Activated T-helper 1 cell treated with Interleukin-2 at 50 U/mL for 16 hours (primary cell): ENCODE measurements at regions not wholly inside any gene's neighbourhood (a gene's known extent, or its start where the extent isn't known, plus 50 kb on each side); places are given as distances from the start of the nearest gene placed in this dataset.

ENCODE experiments used
- DNase-seq: peaks from one replicate; pipeline ENCODE4 v3.0.0-alpha.2; 2020; ENCODE audit warnings: low read depth

DNA sequence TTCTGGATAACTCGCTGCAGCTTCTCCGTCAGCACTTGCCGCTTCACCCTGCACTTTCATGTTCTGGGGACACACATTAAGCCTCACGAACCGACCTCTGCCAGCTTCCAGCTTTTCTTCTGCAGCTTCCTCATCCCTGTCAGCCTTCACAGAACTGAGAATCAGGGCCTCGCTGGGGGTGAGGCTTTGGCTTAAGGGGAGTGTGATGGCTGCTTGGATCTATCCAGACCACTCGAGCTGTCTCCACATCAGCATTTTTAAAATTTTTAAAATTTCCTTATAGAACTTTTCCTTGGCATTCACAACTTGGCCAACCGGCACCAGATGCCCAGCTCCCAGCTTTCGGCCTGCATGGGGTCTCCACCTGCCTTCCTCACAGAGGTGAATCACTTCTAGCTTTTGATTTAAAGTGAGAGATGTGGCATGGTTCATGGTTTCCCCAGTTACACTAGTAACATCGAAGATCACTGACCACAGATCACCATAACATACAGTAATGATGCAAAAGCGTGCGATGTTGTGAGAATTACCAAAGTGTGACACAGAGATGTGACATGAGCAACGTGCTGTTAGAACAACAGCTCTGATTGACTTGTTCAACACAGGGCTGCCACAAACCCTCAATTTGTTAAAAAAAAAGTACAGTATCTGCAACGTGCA lies 139.1 kb upstream of the C14orf180 start:
- no peak for DNase-seq

DNA sequence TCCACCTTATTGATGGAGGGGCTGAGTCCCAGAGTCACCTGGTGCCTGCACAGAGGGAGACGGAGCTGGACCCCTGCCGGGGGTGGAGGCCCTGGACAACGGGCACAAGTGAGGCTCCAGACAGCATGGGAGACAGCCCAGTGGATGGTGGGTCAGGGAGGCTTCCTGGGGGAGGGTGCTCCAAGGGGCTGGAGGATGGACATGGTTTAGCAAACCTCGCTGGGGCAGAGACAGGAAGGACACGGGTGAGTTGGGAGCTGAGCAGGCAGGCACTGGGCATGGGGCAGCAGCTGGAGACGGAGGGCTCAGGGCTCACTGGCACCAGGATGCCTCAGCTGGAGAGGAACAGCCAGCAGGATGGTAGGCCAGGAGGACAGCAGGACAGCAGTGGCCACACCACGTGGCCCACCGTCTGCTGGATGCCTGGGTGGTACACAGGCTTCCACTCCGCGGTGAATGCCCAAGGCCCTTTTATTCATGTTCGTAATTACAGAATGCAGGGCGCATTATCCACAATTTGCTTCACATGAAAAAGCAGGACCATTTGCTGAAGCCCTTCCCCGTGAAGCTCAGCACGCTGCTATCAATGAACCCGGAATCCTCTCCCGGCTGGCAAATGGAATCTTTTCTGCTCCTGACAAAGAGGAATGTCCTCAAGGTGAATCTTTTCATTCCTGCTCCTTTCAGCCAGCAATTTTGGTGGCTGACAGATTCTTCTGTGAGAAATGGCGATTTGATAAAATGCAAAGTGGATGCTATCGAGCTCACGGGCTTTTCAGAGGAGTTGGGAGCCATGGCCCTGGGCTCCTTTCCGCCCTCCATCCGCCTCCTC lies 138.1 kb upstream of the C14orf180 start:
- DNase-seq, result no peak

DNA sequence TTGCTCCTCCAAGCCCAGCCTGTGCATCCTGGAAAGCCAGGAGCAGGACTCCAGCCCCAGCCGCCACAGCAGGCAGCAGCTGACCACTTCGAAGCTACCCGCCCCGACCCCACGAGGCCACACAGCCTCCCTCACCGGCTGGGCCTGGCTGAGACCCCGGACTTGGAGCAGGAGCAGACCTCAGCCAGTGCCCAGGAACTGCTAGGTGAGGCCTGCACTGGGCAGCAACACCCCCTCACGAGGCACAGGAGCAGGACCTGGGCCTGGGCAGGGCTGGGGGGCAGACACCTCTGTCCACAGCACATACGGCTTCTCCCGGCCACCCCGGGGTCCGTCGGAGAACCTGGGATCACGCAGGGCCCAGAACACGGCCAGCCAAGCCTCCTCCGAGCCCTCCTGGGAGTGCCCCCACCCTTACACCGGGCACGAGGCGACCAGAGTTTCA lies 137.4 kb upstream of the C14orf180 start:
- no peak for DNase-seq

- no peak for DNase-seq
These were observed 136.8 kb upstream of the C14orf180 start for GRCh38 chr14:104442631-104443390.

- DNase-seq, result no peak
These were observed 136.0 kb upstream of the C14orf180 start for GRCh38 chr14:104443391-104444158.

DNA sequence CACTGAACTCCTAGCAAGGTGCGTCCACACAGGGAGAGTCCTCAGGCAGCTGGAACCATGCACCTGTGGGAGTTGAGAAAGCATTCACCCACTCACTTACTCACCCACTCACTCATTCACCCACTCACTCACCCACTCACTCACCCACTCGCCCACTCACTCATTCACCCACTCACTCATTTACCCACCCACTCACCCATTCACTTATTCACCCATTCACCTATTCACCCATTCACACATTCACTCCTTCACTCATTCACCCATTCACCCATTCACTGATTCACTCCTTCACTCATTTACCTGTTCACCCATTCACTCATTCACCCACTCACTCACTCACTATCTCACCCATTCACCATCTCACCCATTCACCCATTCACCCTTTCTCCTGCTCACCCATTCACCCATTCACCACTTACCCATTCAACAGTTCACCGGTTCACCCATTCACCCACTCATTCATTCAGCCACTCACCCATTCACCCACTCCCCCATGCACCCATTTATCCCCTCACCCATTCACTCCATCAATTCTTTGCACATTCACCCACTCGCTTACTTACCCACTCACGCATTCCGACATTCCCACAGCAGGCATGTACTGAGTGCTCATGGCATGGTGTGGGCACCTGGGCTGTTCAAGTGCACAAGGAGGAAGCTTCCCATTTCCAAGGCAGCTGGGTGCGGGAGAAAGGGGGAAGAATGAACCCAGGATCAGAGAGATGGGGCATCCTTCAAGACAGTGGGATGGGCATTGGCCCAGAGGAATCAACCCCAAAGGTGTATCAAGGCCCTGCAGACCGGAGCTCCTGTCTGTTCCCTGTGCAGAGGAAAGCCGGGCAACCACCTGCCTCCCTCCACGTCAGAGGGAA lies 135.2 kb upstream of the C14orf180 start:
- DNase-seq, result no peak

- DNase-seq, result no peak
These were observed 134.5 kb upstream of the C14orf180 start for GRCh38 chr14:104445086-104445485.

DNA sequence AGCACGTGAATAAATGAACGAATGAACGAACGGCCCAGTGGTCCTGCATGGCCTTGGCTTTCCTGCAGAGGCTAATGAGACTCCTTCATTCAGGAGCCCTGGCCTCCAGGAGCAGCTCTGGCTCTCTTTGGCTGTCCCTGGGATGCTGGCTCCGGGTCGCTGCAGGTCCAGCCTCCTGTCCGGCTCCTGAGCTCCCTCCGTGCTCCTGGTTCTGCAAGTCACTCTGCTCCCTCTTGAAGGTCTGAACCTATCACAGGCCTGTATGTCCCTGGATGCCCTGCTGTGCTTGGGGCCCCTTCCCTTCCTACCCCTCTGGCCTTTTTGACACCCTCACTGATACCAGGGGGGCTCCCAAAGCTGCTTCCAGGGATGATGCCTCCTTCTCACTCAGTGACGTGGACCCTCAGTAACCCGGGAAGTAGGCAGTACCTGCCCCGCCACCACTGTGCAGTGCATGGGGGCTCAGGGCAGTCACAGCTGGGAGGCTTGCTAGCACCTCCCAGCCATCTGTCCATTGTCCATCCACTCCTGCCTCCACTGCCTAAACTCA lies 133.7 kb upstream of the C14orf180 start:
- no peak for DNase-seq

- DNase-seq, result no peak
These were observed 133.0 kb upstream of the C14orf180 start for GRCh38 chr14:104446611-104447010.

DNA sequence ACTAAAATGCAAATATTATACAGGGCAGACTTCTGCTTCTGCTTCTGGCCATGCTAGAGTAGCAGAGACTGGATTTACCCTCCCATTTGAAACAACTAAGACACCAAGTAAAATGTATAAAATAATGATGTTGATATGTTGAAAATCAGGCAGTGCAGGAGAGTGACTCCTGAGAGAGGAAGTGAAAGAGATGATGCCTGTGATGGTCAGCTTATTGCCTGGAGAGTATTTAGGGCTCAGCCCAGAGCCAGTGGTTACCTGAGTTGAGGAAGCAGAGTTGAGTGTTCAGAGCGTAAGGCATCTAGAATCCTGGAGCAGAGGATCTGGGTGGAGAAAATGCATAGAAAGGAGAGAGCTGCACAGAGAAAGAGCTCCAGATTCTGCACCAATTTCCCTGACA lies 131.8 kb upstream of the C14orf180 start:
- no peak for DNase-seq

DNA sequence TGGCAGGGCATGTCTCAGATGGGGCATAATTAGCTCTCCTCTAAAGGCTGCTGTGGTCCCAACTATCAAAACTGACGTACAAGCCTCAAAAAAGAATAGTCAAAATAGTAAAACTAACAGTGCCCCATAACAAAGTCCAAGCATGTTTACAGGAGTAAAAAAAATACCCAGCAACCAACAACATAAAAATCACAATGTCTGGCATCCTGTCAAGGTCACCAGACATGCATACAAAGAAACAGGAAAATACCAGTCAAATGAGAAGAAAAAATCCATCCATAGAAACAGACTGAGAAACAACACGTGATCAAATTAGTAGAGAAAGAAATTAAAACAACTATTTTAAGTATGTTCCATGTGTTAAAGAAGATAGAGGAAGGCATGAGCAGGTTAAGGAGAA lies 131.2 kb upstream of the C14orf180 start:
- no peak for DNase-seq

- no peak for DNase-seq
These were observed 130.8 kb upstream of the C14orf180 start for GRCh38 chr14:104448721-104449120.

DNA sequence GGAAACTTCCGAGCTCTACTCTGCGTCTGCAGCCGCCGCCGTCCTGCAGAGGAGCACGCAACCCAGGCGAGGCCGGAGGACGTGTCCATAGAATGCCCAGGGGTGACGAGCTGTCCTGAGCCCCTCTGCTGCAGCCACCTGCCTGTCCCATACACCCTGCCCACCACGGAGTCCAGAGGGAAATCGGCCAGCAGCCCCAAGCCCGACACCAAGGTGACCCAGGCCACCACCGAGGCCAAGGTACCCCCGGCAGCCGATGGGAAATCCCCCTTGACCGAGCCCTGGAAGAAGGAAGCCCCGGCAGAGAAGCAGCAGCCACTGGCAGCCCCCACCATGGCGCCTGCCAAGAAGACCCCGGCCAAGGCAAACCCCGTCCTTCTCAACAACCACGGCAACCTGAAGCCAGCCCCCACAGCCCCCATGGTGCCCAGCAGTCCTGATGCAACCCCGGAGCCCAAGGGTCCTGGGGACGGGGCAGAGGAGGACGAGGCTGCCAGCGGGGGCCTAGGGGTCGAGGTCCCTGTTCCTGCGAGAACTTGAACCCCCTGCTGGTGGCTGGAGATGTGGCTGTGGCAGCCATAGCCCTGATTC lies 128.7 kb upstream of the C14orf180 start:
- DNase-seq, result no peak

DNA sequence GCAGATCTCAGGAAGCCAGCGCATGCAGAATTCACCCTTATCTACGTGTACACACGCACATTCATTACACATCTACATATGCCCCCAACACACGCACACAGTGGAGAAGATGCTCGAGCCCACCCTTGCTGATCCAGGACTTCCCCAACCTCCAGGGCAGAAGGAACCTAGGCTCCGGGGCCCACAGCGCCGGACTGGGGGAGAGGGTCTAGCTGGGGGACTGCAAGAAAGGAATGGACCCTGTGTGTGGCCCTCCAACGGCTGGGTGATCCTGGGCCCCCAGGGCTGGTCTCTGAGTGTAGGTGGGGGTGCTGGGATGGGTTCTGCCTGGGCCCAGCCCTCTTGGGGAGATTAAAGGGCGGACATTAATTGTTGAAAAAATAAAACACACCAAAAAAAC lies 128.1 kb upstream of the C14orf180 start:
- DNase-seq, result no peak

DNA sequence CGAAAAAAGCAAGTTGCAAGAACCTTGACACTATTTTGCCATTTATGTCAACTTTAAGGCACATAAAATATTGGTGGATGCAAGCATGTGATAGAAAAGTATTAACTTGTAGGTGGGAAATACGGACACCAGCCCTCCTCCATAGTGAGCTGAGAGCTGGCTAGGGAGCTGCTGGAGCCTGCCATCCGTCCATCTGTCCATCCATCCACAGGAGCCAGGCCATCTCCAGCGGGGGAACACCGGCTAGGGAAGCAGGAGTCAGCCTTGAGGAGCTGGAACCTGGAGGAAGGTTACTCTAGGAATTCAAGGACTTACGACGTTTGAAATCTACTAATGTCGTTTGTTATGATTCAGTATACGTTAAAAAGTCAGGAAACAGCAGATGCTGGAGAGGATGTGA lies 120.7 kb upstream of the C14orf180 start:
- DNase-seq, result no peak

DNA sequence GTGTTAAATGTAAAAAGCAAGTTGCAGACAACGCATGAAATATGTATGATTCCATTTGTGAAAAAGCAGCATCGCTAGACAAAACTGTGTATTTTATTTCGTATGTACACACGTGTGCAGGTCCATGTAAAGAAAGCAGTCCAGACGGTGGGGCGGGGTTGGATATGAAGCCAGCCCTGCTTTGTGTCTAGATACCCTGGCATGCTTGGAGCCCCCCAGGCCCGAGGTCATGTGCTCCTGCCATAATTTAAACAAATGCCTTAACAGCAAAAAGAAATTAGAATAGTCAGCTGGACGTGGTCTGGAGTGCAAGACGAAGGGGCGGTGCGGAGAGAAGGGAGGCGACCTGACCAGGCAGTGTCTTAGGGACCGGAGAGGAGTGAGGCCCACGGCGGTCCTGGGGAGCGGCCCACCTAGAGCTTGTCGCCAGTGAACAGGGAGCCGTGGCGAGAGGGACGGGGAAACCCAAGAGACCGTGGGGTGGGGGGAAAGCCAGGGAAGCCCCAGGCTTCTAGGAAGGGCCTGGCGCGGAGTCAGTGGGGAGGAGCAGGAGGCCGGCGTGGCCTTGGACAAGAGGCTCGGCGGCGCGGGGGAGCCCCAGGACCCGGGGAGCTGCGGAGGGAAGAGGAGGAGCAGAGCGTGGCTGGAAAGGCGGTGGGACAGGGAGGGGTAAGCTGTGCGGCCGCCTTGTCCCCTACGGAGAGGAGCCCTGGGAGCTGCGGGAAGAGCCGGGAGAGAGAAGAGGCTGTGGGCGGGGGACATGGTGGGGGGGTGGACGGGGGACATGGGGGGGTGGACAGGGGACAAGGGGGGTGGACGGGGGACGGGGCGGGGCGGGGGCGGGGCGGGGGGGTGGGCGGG lies 118.5 kb upstream of the C14orf180 start:
- no peak for DNase-seq

DNA sequence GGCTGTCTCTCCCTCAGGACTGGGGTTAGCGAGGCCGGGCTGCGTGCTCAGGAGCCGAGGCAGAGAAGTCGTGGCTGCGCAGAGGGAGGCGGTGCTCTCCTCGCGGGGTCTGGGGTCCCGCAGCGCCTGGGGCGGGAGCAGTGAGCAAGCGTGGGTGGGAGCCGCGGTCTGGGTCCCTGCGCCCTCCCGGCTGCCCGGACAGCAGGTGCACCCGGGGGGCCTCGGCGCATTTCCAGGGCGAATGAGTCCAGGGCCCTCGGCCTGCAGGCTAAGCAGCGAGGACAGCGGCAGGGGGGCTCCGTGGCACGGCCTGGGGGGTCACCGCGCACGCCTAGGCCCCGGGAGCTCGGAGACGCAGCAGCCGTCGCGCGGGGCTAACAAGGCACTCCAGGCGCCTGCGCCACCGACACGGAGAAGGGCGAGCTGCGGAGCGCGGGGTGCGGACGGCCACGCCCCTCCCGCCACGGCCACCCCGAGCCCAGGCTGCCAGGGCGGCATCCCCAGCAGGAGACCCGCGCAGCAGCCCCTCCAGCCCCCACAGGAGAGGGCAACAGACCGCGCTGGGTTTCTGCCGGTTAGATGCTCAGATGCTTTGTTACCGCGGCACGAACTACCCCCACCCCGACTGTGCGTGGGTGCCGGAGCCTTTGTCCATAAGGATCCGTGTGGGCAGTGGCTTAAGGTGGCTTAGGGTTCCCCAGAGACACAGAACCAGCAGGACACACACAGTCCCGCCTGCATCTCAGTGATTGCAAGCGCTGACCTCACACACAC lies 117.7 kb upstream of the C14orf180 start:
- DNase-seq, result no peak
